Colonic mucosa (tissue), 4 donors: ENCODE measurements at regions not wholly inside any gene's neighbourhood (a gene's known extent, or its start where the extent isn't known, plus 50 kb on each side); places are given as distances from the start of the nearest gene placed in this dataset.
"Not testable (repeated sequence)": the region's sequence is repeated elsewhere in the genome, so short reads cannot be mapped to it uniquely, and the experiment has no call there.

ENCODE experiments used
- DNase-seq: peaks from one replicate; pipeline ENCODE4 v3.0.0-alpha.2; 2020
- H3K27ac ChIP-seq: fragments of 200-600 bp; one replicate; pipeline ENCODE4 v1.8.0; 2021
- H3K27me3 ChIP-seq: fragments of 200-600 bp; one replicate; pipeline ENCODE4 v1.8.0; 2021
- H3K36me3 ChIP-seq: fragments of 200-600 bp; one replicate; pipeline ENCODE4 v1.8.0; 2021
- H3K4me1 ChIP-seq: fragments of 200-600 bp; one replicate; pipeline ENCODE4 v1.8.0; 2021; ENCODE audit warnings: mild to moderate bottlenecking
- H3K4me3 ChIP-seq: fragments of 200-600 bp; one replicate; pipeline ENCODE4 v1.8.0; 2021
- H3K9ac ChIP-seq, 2 donors: one replicate each; pipeline ENCODE4 v1.7.0; 2013; ENCODE audit warnings: control low read depth in 2 of 2, low read depth in 2 of 2, low read length in 2 of 2
- H3K9me3 ChIP-seq: fragments of 200-600 bp; one replicate; pipeline ENCODE4 v1.8.0; 2021
- CTCF ChIP-seq: fragments of 200-600 bp; IDR thresholded peaks from one replicate; pipeline ENCODE4 v1.8.0; 2022; ENCODE audit warnings: antibody characterized with exemption, mild to moderate bottlenecking
- intact Hi-C: fragments of 100-400 bp; cut with DNase I; formaldehyde crosslinking; loops from one replicate; pipeline ENCODE4 v1.14.1; 2022
- donor health status: healthy.
- donor health status: DM: no; HTN: no; CAD: no.
- donor health status: DM: no; HTN: no; CAD: no.

- intact Hi-C loops, H3K9ac ChIP-seq, H3K27ac ChIP-seq, DNase-seq, H3K4me3 ChIP-seq, H3K9me3 ChIP-seq, H3K27me3 ChIP-seq, H3K4me1 ChIP-seq, H3K36me3 ChIP-seq: not testable (repeated sequence)
Observed at GRCh38 chr4:189654396-189654795, 286.3 kb upstream of the FRG1 start.

DNA sequence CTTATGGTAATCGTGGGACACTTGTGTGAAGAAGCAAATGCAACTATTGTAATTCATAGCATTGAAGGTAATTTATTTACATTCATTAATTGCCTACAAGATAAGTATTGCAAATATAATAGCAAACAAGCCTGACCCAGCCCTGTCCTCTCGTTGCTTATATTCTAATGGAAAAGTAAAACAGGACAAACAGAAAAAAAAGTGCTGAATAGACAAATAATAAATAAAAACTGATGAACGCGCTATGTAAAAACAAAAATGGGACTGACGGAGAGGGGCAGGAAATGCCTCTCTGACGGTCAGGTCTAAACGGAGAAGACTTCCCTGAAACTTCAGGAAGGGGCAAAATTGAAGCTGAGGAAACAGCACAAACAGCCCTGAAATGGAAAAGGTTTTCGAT lies 284.9 kb upstream of the FRG1 start:
- H3K27me3 ChIP-seq, intact Hi-C loops, H3K4me3 ChIP-seq, H3K27ac ChIP-seq, H3K4me1 ChIP-seq, H3K9me3 ChIP-seq, H3K9ac ChIP-seq, H3K36me3 ChIP-seq, DNase-seq: not testable (repeated sequence)

DNA sequence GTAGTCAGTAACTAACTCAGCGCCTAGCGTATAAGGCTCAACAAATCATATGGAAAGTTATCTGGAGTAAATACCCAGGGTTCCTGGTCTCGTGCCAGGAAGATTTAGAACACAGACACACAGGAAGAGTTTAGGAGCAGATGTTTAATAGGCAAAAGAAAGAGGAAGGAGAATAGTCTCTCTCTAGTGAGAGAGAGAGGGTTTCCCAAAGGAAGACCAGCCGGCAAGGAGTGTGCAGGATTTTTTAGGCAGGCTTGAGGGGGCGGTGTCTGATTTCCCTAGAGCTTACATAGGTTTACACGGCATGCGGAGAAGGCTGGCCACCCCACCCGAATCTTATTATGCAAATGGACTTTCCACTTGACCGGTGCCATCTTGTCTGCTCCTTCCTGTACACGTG lies 284.0 kb upstream of the FRG1 start:
- Histone ChIP-seq H3K36me3 (no peaks in the 10 kb centered on the region), H3K4me3 (no peak overlapping the region), H3K27me3 (no peaks in the 10 kb centered on the region), H3K9ac (no peak overlapping the region), H3K9me3 (no peaks in the 10 kb centered on the region), H3K27ac (no peak overlapping the region), H3K4me1 (no peaks in the 10 kb centered on the region)
- DNase-seq = no peak
- intact Hi-C loops = no loop called here
- TF ChIP-seq CTCF = no peak

DNA sequence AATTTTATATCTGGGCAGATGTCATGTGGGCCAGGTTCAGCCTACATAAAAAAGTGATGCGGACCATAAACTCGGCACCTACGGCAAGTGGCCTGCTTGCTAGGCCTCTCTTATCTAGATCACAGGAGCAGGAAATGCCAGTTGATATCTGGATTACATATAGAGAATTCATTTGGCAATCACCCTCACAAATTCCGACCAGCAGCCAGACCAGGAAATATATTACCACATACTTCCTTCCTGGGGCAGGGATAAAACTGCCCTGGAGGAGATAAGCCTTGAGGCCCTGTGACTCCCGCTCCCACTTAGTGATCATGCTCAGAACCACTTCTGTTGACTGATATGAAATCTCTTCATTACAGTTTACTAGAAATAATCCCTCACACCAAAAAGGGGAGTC lies 282.4 kb upstream of the FRG1 start:
- H3K27ac ChIP-seq, H3K4me1 ChIP-seq, H3K9me3 ChIP-seq, H3K4me3 ChIP-seq, H3K27me3 ChIP-seq, H3K9ac ChIP-seq, H3K36me3 ChIP-seq, intact Hi-C loops: not testable (repeated sequence)
- peak; percentile 27 for DNase-seq

GRCh38 chr4:189658831-189659230 lies 281.8 kb upstream of the FRG1 start:
- H3K4me1 ChIP-seq = not testable (repeated sequence)

DNA sequence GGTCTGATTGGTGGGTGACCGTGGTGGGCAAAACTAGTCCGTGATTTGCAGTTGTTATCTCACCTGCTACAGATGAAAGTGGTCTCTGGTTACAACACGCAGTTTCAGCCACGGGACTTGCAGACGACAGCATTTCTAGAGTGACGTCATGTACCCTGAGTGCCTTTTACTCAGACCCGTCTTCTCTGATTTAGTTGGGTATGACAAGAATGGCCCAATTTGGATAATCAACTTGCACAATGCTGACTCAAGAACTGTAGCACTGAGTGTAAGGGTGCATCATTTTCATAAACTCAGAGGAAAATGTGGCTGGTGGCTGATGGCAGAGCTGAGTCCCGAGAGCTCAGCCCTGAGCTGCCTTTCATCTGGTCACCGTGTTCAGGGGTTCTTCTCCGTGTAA lies 281.4 kb upstream of the FRG1 start:
- Histone ChIP-seq H3K9ac (no peak overlapping the region), H3K9me3 (no peaks in the 10 kb centered on the region), H3K27me3 (no peaks in the 10 kb centered on the region), H3K4me3 (no peak overlapping the region), H3K36me3 (no peaks in the 10 kb centered on the region), H3K27ac (no peak overlapping the region), H3K4me1 (no peaks in the 10 kb centered on the region)
- DNase-seq = no peak
- intact Hi-C loops = no loop called here
- TF ChIP-seq CTCF = no peak

More at GRCh38 chr4:189658831-189659230, 281.8 kb upstream of the FRG1 start:
- H3K9me3 ChIP-seq, H3K27ac ChIP-seq, H3K36me3 ChIP-seq, H3K4me3 ChIP-seq, H3K27me3 ChIP-seq, DNase-seq, intact Hi-C loops, H3K9ac ChIP-seq: not testable (repeated sequence)

DNA sequence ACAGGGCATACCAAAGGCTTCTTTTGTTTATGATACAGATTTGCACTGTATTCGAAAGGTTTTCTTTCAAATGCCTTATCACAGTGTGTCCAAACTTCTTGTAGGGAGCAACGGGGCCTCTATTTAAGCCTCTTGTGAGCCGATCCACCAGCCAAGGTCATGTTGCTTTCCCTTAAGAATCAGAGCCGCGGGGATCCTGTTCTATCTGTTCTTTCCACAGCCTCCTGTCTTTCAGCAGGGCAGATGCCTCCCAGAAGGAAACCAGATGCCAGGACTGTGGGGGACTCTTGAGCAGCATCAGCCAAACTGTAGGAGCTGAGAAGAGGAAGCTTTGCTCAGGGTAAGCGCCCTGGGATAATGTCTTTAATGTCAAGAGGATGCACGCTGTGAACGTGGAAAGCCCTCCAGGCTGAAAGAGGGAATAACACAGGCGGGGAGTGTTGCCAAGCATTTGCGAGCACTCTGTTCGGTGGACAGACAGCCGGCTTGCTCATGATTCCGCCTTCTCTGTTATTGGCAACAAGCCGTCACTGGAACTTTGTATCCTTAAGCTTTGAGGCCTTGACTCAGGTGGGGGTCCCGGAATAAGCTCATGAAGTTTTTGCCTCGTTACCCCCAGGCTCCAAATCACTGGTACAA lies 279.8 kb upstream of the FRG1 start:
- no peaks in the 10 kb centered on the region for H3K9me3 ChIP-seq
- H3K4me1 ChIP-seq = no peaks in the 10 kb centered on the region
- no peak overlapping the region for H3K4me3 ChIP-seq
- DNase-seq = no peak
- no peak overlapping the region for H3K9ac ChIP-seq
- TF ChIP-seq CTCF = no peak
- intact Hi-C loops = no loop called here
- H3K27ac ChIP-seq = no peak overlapping the region
- H3K27me3 ChIP-seq = no peaks in the 10 kb centered on the region
- no peaks in the 10 kb centered on the region for H3K36me3 ChIP-seq
